NCI-H524 treated with DMSO at 0.1 percent for 48 hours (cell line): ENCODE measurements at regions not wholly inside any gene's neighbourhood (a gene's known extent, or its start where the extent isn't known, plus 50 kb on each side); places are given as distances from the start of the nearest gene placed in this dataset.

Source experiments
- DNase-seq: peaks from one replicate; lab custom pipeline; 2025; lab: John Stamatoyannopoulos, UW

- DNase-seq: no peak
Observed at GRCh38 chr15:31768055-31768454, 262.3 kb upstream of the CHRNA7 start.

GRCh38 chr15:31774045-31774444, 256.3 kb upstream of the CHRNA7 start:
- DNase-seq: no peak

- no peak for DNase-seq
Observed at GRCh38 chr15:31776039-31776438, 254.3 kb upstream of the CHRNA7 start.

GRCh38 chr15:31781261-31781660, 249.1 kb upstream of the CHRNA7 start:
- DNase-seq: no peak

GRCh38 chr15:31782016-31782783, 248.1 kb upstream of the CHRNA7 start:
- no peak for DNase-seq

GRCh38 chr15:31782951-31783350, 247.4 kb upstream of the CHRNA7 start:
- DNase-seq: no peak

- DNase-seq: no peak
Observed at GRCh38 chr15:31786360-31786759, 244.0 kb upstream of the CHRNA7 start.

- DNase-seq: no peak
Observed at GRCh38 chr15:31788104-31788503, 242.2 kb upstream of the CHRNA7 start.

- DNase-seq: no peak
Observed at GRCh38 chr15:31792611-31793199, 237.6 kb upstream of the CHRNA7 start.

GRCh38 chr15:31799319-31799714, 231.0 kb upstream of the CHRNA7 start:
- no peak for DNase-seq

- no peak for DNase-seq
Observed at GRCh38 chr15:31799715-31800321, 230.5 kb upstream of the CHRNA7 start.

- no peak for DNase-seq
Observed at GRCh38 chr15:31801152-31801551, 229.2 kb upstream of the CHRNA7 start.

GRCh38 chr15:31802761-31803160, 227.6 kb upstream of the CHRNA7 start:
- no peak for DNase-seq

- DNase-seq: no peak
Observed at GRCh38 chr15:31803388-31803884, 226.9 kb upstream of the CHRNA7 start.

GRCh38 chr15:31805090-31805662, 225.1 kb upstream of the CHRNA7 start:
- DNase-seq: no peak

GRCh38 chr15:31806106-31806505, 224.2 kb upstream of the CHRNA7 start:
- no peak for DNase-seq

- no peak for DNase-seq
Observed at GRCh38 chr15:31811641-31812040, 218.7 kb upstream of the CHRNA7 start.

GRCh38 chr15:31814082-31814481, 216.2 kb upstream of the CHRNA7 start:
- DNase-seq: no peak

GRCh38 chr15:31815411-31816155, 214.7 kb upstream of the CHRNA7 start:
- no peak for DNase-seq

- no peak for DNase-seq
Observed at GRCh38 chr15:31822463-31822862, 207.9 kb upstream of the CHRNA7 start.

- DNase-seq: no peak
Observed at GRCh38 chr15:31824024-31824423, 206.3 kb upstream of the CHRNA7 start.

GRCh38 chr15:31828594-31828993, 201.7 kb upstream of the CHRNA7 start:
- no peak for DNase-seq
